NCI-H2171 (cell line): ENCODE measurements at regions not wholly inside any gene's neighbourhood (a gene's known extent, or its start where the extent isn't known, plus 50 kb on each side); places are given as distances from the start of the nearest gene placed in this dataset.

ENCODE experiments used
- DNase-seq: peaks from one replicate; lab custom pipeline; 2025; lab: John Stamatoyannopoulos, UW

DNA sequence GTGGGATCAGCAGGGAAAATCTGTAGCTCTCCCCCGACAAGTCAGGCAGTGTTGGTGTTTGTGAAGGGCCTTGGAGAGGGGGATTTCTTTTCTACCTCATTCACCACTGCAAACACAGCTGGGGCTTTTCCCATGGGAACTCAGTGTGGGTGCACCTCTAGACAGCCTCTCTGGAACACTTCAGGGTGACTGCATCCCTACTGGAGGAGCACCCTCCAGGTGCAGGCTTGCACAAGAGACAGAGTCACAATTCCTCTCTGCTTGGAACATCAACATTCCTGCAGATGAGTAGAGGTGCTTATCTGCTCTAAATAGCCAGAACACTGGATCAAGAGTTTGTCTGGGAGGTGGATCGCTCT lies 72.7 kb upstream of the AKAP13 start:
- DNase-seq, result no peak

- DNase-seq, result no peak
Measured at GRCh38 chr15:85311647-85312046, 68.8 kb upstream of the AKAP13 start.

GRCh38 chr15:85312486-85312885 lies 67.9 kb upstream of the AKAP13 start:
- DNase-seq, result no peak

DNA sequence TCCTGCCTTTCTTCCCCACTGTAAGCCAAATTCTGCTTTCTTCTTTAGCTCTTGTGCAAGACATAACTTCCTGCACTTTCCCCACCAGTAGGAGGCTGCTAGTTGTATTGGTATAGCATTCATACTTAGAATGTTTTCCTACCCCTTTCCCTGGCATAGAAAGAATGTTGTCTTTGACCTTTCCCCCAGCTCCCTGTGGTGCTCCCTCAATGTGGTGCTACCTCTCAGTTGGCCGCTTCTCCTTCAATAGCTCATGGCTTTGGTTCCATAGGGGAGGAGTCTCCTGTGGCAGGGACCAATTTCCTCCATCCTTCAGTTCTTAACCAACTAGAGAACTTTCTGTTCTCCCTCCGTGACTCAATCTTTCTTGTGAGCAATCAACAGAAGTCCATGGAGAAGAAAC lies 67.5 kb upstream of the AKAP13 start:
- DNase-seq, result no peak

- DNase-seq, result no peak
Measured at GRCh38 chr15:85313339-85313738, 67.1 kb upstream of the AKAP13 start.

DNA sequence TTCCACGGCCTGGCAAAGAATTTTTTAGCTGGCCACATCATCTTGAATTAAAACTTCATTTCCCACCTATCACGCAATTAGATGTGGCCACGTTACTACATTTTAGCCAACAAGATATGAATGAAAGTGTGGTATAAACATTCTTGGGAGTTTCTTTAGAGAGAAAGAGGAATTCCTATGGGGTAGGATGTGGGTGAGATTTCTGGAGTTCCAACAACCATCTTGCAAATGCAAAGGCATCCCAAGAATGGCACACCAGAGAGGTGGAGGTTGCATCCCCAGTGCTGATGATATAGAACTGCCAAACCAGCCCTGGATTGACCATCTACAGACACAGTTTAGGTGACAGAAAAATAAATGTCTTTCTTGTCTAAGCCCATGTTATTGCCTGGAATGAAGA lies 66.3 kb upstream of the AKAP13 start:
- DNase-seq, result no peak

- no peak for DNase-seq
Measured at GRCh38 chr15:85314633-85315032, 65.8 kb upstream of the AKAP13 start.

- no peak for DNase-seq
Measured at GRCh38 chr15:85316244-85316934, 64.0 kb upstream of the AKAP13 start.

GRCh38 chr15:85318048-85318731 lies 62.2 kb upstream of the AKAP13 start:
- no peak for DNase-seq

GRCh38 chr15:85318732-85319076 lies 61.7 kb upstream of the AKAP13 start:
- DNase-seq, result no peak

GRCh38 chr15:85324202-85324601 lies 56.2 kb upstream of the AKAP13 start:
- no peak for DNase-seq

DNA sequence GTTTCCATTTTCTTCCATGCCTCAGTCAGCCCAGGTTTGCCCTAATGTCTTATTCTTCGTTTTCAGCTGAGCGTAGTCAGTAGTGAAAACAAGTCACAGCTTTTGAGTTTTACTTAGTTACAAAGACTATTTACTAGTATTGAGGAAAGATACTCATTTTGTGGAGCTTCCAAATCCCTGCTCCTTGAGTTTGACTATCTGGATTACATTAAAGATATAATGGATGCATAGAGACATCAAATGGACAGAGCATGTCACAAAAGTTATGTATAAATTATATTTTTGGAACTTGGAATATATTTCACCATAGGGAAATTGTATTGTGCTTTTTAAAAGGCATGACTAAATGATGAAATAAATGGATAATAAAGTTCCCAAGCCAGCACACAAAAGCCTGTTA lies 54.6 kb upstream of the AKAP13 start:
- DNase-seq, result no peak

DNA sequence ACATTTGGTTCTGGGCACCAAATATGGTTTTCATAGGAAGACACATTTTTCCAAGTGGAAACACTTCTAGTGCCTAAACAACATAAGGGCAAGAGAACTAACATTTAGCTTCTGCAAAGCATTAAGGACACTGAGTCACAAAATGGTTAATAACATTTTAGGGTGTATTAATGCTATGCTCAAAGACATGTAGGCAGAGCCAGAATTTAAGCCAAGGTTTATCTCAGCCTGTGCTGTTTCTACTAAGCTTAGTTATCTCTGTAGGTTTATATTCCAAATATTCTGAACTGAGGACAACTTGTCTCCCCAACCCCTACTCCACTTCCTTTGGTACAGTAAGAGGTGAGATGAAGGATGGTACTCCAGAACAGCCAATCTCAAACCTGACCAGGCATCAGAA lies 54.1 kb upstream of the AKAP13 start:
- DNase-seq, result no peak

GRCh38 chr15:85327820-85328219 lies 52.6 kb upstream of the AKAP13 start:
- DNase-seq, result no peak

GRCh38 chr15:85329561-85330422 lies 50.6 kb upstream of the AKAP13 start:
- DNase-seq, result no peak
